ENCODE measurements at regions not wholly inside any gene's neighbourhood (a gene's known extent, or its start where the extent isn't known, plus 50 kb on each side); places are given as distances from the start of the nearest gene placed in this dataset.

GRCh38 chrX:36480441-36480990, 527.6 kb upstream of the FAM47C start:
- 91 to 97% methylated on average over 1 of the region's 1 CpG for WGBS, 2 donors
- no peak for TF ChIP-seq CTCF (IDR thresholded peaks at IDR 0.05; ENCODE audit: control extremely low read depth, extremely low read depth)
- H3K9ac ChIP-seq (ENCODE audit: insufficient read depth in 1 of 2, low read length in 2 of 2): no peak overlapping the region

GRCh38 chrX:36501169-36501702, 506.9 kb upstream of the FAM47C start:
- Histone ChIP-seq H3K4me3 (no peak overlapping the region), H3K27ac (ENCODE audit: low read depth in 1 of 2, low read length in 1 of 2) (no peak overlapping the region), H3K9ac (ENCODE audit: insufficient read depth in 1 of 2, low read length in 2 of 2) (no peak overlapping the region), H3K4me1 (ENCODE audit: control insufficient read depth in 5 of 5, insufficient read depth in 5 of 5, low read length in 5 of 5) (no peaks in the 10 kb centered on the region), H3K9me3 (ENCODE audit: control insufficient read depth in 4 of 4, insufficient read depth in 3 of 4, low read length in 3 of 4) (peaks cover 0 to 7% (median 0%) of the 10 kb centered on the region in 4 donors), H3K27me3 (ENCODE audit: control insufficient read depth in 3 of 3, insufficient read depth in 3 of 3, low read length in 2 of 3) (no peaks in the 10 kb centered on the region), H3K36me3 (ENCODE audit: control insufficient read depth in 4 of 4, insufficient read depth in 4 of 4, low read length in 4 of 4) (no peaks in the 10 kb centered on the region)
- WGBS, 2 donors: 87 to 92% methylated on average over 8 of the region's 8 CpGs
- DNase-seq: no peak
- ATAC-seq (ENCODE audit: insufficient read depth, low FRiP score): no peak
- no peak for TF ChIP-seq CTCF (IDR thresholded peaks at IDR 0.05; ENCODE audit: control extremely low read depth, extremely low read depth)

More at GRCh38 chrX:36480441-36480990, 527.6 kb upstream of the FAM47C start:
- Histone ChIP-seq H3K27me3 (ENCODE audit: control insufficient read depth in 3 of 3, insufficient read depth in 3 of 3, low read length in 2 of 3) (peaks cover 0 to 5% (median 0%) of the 10 kb centered on the region in 3 donors), H3K27ac (ENCODE audit: low read depth in 1 of 2, low read length in 1 of 2) (no peak overlapping the region), H3K36me3 (ENCODE audit: control insufficient read depth in 4 of 4, insufficient read depth in 4 of 4, low read length in 4 of 4) (no peaks in the 10 kb centered on the region), H3K4me1 (ENCODE audit: control insufficient read depth in 5 of 5, insufficient read depth in 5 of 5, low read length in 5 of 5) (no peaks in the 10 kb centered on the region), H3K4me3 (no peak overlapping the region), H3K9me3 (ENCODE audit: control insufficient read depth in 4 of 4, insufficient read depth in 3 of 4, low read length in 3 of 4) (peaks cover 0 to 1% (median 0%) of the 10 kb centered on the region in 4 donors)
- DNase-seq: no peak
- ATAC-seq (ENCODE audit: insufficient read depth, low FRiP score): no peak

- Histone ChIP-seq H3K4me3 (no peak overlapping the region), H3K9me3 (ENCODE audit: control insufficient read depth in 4 of 4, insufficient read depth in 3 of 4, low read length in 3 of 4) (peaks cover 0 to 13% (median 2%) of the 10 kb centered on the region in 4 donors), H3K27me3 (ENCODE audit: control insufficient read depth in 3 of 3, insufficient read depth in 3 of 3, low read length in 2 of 3) (no peaks in the 10 kb centered on the region), H3K4me1 (ENCODE audit: control insufficient read depth in 5 of 5, insufficient read depth in 5 of 5, low read length in 5 of 5) (no peaks in the 10 kb centered on the region), H3K9ac (ENCODE audit: insufficient read depth in 1 of 2, low read length in 2 of 2) (no peak overlapping the region), H3K27ac (ENCODE audit: low read depth in 1 of 2, low read length in 1 of 2) (no peak overlapping the region), H3K36me3 (ENCODE audit: control insufficient read depth in 4 of 4, insufficient read depth in 4 of 4, low read length in 4 of 4) (no peaks in the 10 kb centered on the region)
- TF ChIP-seq CTCF (IDR thresholded peaks at IDR 0.05; ENCODE audit: control extremely low read depth, extremely low read depth): no peak
- DNase-seq (no peak), ATAC-seq (ENCODE audit: insufficient read depth, low FRiP score) (no peak)
These were observed 503.5 kb upstream of the FAM47C start for GRCh38 chrX:36504625-36505024.

- Histone ChIP-seq H3K9me3 (ENCODE audit: control insufficient read depth in 4 of 4, insufficient read depth in 3 of 4, low read length in 3 of 4) (peaks cover 0 to 7% (median 2%) of the 10 kb centered on the region in 4 donors), H3K36me3 (ENCODE audit: control insufficient read depth in 4 of 4, insufficient read depth in 4 of 4, low read length in 4 of 4) (no peaks in the 10 kb centered on the region), H3K4me3 (no peak overlapping the region), H3K27me3 (ENCODE audit: control insufficient read depth in 3 of 3, insufficient read depth in 3 of 3, low read length in 2 of 3) (no peaks in the 10 kb centered on the region), H3K9ac (ENCODE audit: insufficient read depth in 1 of 2, low read length in 2 of 2) (no peak overlapping the region), H3K4me1 (ENCODE audit: control insufficient read depth in 5 of 5, insufficient read depth in 5 of 5, low read length in 5 of 5) (peaks cover 0 to 3% (median 0%) of the 10 kb centered on the region in 5 donors), H3K27ac (ENCODE audit: low read depth in 1 of 2, low read length in 1 of 2) (no peak overlapping the region)
- 38 to 73% methylated on average over 1 of the region's 1 CpG for WGBS, 2 donors
- DNase-seq: no peak
- TF ChIP-seq CTCF (IDR thresholded peaks at IDR 0.05; ENCODE audit: control extremely low read depth, extremely low read depth): no peak
- ATAC-seq (ENCODE audit: insufficient read depth, low FRiP score): no peak
These were observed 500.1 kb upstream of the FAM47C start for GRCh38 chrX:36508042-36508441.
